Activated T-cell treated with anti-CD3 and anti-CD28 coated beads for 24 hours (primary cell): ENCODE measurements at regions not wholly inside any gene's neighbourhood (a gene's known extent, or its start where the extent isn't known, plus 50 kb on each side); places are given as distances from the start of the nearest gene placed in this dataset.
"Not testable (repeated sequence)": the region's sequence is repeated elsewhere in the genome, so short reads cannot be mapped to it uniquely, and the experiment has no call there.

Source experiments
- DNase-seq: peaks from one replicate; pipeline ENCODE4 v3.0.0-alpha.2; 2020; ENCODE audit warnings: low read depth

GRCh38 chr1:25021591-25022215 lies 91.6 kb upstream of the RUNX3 start:
- no peak for DNase-seq

GRCh38 chr1:25020851-25021590 lies 90.9 kb upstream of the RUNX3 start:
- DNase-seq = no peak

DNA sequence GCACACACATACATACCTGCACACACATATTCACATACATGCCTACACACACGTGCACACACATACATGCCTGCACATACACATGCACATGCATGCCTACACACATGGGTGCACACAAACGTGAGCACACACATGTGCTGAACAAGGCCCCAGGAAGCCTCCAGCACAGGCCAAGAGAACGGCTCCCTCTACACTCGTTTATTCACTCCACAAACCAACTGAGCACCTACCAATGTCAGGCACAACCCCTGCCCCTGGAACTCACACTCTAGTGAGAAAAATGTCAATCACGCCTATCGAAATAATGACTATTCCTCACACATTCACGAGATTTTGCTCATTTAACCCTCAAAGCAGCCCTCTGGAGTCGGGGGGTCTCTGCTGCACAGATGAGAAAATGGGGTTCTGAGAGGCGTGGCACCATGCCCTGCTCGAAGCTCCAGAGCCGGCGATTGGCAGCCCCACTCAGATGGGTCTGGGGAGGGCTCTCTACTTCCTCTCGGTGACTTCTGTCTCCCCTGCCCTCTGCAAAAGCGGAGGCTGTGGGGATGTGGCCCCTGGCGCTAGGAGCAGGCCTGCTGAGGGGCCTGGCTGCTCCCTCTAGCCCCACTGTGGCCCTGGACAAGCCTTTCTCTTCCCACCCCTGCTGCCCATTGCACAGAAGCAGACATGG lies 90.2 kb upstream of the RUNX3 start:
- no peak for DNase-seq

DNA sequence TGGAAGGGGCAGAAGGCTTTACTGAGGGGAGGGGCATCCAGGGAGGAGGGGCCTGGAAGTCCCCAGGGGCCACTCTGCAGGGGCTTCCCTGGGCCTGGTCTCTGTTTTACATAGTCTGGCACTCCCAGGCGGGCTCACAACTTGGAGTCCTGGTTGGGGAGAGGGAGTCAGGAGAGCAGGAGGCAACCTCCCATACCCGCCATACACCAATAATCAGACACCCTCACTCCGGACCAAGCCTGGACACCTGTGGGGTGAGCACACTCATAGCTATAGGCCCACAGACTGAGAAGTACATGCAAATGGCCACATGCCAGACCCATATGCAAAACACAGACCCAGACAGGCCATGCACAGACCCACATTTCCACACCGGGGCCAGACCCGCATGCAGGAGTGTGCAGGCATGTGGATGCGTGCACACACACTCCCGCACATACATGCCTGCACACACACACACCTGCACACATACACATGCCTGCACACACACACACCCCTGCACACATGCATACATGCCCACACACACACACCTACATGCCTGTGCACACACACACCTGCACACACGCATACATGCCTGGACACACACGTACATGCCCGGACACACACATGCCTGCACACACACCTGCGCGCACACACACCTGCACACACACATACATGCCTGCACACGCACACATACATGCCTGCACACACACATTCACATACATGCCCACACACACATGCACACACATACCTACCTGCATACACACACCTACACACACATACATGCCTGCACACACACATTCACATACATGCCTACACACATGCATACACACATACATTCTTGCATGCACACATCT lies 89.5 kb upstream of the RUNX3 start:
- DNase-seq = no peak

DNA sequence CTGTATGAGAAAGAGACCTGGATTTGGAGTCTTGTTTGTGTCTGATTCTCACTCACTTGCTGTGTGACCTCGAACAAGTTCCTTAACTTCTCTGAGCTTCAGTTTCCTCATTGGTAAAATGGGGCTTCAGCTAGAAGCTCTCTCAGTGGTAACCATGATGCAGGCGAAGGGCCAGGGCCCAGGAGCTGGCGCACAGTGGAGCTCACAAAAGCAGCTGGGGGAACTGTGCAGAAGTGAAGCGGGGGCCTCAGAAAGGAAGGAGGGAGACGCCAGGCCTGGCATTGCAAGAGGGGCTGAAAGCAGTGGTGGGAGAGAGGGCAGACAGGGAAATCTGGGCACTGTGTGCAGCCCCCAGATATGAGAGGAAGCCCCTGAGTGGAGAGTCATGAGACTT lies 88.9 kb upstream of the RUNX3 start:
- no peak for DNase-seq

DNA sequence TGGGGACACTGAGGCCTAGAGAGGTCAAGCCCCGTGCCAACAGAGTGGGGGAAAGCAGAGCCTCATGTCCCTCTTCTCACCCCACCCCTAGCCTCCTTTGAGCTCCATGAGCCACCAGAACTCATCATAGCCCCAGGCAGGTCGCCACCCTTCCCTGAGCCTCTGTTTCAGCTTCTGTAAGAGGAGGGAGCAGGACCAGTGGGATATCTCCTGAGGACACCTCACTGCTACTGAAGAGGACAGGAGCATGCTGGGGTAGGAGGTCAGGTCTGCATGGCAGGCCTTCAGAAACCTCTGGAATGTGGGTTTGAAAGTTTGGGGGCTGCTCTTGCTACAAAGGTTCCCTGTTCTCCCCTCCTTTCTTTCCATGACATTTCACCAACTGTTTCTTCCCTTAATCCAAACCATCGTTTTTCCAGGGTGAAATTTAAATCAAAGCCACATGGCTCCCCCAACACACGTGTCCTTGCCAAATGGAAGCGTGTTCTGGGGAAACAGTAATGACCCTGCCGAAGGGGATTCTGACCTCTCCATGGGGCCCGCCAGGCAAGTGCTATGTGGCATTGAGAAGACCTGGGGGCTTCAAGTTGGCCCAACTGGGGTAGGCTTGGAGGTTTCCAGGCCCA lies 88.1 kb upstream of the RUNX3 start:
- no peak for DNase-seq

DNA sequence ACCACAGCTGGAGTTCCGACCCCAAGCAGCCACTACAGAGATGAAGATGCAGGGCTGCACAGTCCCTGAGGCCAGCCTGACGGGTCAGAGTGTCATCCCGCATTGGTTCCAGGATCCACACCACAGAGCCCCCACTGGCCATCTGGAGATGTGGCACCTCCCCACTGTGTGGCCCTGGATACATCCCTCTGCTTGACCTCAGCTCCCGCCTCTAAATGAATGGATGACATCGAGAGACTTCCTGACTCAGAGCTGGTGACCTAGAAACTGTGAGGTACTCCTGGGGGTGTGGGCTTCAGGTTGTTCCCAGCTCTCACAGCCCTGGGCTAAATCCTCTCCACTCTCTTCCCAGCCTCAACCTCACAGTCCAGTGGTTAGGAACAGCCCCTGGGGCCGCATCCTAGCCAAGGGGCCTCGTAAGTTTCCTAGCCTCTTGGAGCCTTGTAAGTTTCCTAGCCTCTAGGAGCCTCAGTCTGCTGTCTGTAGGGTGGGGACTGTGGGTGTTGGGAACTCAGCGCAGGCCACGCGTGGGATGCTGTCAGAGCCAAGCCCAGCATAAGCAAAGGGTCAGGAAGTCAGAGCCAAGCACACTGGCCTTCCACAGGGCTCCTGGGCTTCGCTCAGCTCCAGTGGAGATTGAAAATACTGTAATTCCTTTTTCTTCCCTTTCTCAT lies 87.5 kb upstream of the RUNX3 start:
- no peak for DNase-seq

DNA sequence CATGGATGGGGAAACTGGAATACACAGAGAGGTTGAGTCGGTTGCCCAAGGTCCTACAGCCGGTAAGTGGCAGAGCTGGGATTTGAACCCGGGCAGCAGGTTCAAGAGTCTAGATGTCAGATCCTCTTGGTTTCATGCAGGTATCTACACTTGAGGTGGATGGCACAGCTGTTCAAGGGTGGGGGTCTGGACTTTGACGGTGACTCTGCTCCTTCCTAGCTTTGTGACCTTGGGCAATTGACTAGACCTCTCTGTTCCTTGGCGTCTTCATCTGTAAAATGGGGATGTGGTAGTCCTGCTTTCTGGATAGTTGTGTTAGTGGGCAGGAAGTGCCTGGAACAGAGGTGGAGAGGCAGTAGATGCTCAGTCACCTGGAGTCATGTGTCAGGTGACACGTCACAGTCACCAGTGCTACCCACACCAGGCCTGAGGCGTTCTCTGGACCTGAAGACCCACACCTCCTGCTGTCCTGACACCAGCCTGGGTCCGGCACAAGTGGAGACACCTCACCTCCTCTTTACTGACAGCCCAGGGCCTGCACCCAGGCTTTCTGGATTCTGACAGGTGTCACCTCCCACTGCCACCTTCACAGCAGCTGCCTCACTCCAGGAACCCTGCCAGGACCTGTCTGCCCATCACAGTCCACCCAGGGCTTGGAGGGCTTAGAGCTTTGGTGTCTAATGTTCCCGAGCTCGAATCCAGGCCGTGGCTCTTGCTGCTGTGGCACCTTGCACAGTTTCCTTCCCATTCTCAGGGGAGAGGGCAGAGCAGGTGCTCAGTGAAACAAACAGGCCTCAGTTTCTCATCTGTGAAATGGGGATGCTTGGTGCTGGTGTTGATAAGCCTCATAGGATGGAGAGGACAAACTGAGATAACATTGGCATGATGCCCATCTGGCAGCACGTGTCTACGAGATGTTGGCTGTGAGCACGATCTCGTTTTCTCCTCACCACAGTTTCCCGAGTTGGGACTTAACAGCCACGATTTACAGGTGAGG lies 83.2 kb upstream of the RUNX3 start:
- DNase-seq = no peak

DNA sequence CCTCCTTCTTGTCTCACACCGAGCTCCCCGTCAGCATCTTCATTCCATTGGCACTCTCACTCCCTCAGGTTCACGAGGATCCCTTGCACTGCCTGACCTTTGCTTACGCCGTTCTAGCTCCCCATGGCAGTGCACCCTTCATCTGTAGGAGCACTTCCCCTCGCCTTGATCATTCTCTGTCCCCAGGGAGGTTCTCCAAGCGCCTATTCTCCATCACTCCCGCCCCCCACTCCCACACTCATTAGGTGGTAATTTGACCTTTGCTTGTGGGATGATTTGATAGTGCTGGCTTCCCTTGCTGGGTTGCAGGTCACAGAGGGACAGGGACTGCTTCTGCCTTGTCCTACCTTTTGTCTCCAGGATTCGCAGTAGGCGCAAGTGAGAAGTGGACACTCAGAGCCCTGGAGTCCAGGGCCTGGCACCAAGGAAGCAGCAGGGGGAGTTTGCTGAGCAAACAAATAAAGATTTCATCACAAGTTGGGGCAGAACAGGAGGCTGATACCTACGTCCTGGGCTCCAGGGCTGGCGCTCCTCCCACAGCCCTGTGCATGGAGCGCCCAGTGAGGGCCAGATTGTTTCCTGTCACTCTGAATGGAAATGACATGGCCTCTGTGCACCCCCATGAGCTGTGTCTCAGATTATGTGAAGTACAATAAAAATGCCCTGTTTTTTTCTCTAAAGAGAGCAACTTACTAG lies 82.0 kb upstream of the RUNX3 start:
- DNase-seq = no peak

- DNase-seq = no peak
Measured at GRCh38 chr1:25011275-25011674, 81.2 kb upstream of the RUNX3 start.

- no peak for DNase-seq
Measured at GRCh38 chr1:25009671-25010262, 79.7 kb upstream of the RUNX3 start.

DNA sequence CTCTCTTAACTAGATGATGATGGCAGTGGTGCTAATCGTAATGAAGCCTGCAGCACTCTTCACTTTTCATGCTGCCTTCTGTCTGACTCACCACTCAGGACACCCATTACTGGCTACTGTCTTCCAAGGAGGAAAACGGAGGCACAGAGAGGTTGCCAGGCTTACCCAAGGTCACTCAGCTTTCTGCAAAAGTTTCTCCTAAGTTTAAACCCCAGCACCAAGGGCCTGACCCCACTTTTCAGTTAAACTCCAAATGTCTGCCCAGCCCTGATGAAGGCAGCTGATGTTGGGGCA lies 78.1 kb upstream of the RUNX3 start:
- no peak for DNase-seq

DNA sequence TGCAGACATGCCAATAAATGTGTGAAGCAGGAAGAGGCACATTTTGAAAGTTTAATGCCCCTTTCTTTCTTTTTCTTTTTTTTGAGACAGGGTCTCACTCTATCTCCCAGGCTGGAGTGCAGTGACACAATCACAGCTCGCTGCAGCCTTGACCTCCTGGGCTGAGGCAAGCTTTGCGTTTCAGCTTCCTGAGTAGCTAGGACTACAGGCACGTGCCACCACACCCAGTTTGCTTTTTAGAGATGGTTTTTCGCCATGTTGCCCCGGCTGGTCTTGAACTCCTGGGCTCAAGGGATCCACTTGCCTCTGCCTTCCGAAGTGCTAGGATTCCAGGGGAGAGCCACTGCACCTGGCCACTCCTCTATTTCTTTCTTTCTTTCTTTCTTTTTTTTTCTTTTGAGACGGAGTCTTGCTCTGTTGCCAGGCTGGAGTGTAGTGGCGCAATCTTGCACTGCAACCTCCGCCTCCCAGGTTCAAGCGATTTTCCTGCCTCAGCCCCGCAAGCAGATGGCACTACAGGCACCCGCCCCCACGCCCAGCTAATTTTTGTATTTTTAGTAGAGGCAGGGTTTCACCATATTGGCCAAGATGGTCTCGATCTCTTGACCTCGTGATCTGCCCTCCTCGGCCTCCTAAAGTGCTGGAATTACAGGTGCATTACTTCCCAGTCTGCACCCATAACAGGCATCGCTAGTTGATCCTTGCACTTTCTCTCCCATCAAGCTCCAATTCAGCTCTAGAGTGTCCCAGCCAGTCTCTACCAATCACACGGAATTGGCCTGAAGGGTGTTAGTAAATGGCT lies 77.5 kb upstream of the RUNX3 start:
- not testable (repeated sequence) for DNase-seq

DNA sequence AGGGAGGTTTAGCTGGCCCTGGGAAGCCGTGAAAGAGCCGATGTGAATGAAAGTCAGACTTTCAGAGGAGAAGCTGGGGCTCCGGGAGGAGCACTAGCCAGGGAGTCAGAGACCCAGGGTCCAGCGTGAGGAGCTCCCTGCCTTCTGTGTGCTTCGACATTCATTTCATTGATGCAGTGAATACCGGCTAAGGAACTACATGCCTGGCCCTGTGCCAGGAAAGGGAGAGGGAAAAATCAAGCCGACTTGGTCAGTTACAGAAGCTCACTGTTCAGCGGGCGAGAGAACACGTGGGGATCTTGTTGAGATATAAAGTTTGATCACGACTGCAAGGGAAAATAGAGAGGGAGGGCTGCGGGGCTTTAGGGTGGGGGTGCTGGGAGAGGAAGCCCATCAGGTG lies 76.7 kb upstream of the RUNX3 start:
- no peak for DNase-seq

- no peak for DNase-seq
Measured at GRCh38 chr1:25004355-25004754, 74.3 kb upstream of the RUNX3 start.

GRCh38 chr1:25003457-25004190 lies 73.5 kb upstream of the RUNX3 start:
- no peak for DNase-seq

DNA sequence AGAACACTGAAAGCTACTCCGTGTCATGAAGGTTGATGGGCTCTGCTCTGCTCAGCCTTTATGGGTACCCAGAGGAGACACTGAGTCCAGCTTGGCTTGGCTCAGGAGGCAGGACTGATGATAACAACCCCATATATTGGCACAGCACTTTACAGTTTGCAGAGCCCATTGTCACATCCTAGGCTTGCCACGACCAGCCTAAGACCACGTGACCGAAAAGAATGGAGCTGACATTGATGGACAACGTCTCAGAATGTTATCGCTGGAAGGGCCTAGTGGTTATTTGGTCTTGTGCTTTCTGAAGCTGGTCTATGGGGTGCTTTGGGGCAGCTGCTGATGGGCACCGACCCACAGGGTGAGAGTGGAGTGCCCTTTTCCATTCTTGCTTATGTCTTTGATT lies 72.9 kb upstream of the RUNX3 start:
- no peak for DNase-seq
